Spleen (tissue), 7 donors: ENCODE measurements at regions not wholly inside any gene's neighbourhood (a gene's known extent, or its start where the extent isn't known, plus 50 kb on each side); places are given as distances from the start of the nearest gene placed in this dataset.

Experiments used
- CTCF ChIP-seq, 11 experiments: fragments of 200-600 bp in 7 of 11; fragments of 450-650 bp in 4 of 11; sonication (generic) in 4 of 11; IDR thresholded peaks in 8 of 11; conservative IDR thresholded peaks in 3 of 11; 1 replicate in 7 of 11; 2 replicates in 4 of 11; pipeline versions ENCODE4 v1.4.0 to v1.8.0; 2016 to 2021; ENCODE audit warnings: antibody characterized with exemption in 11 of 11, inconsistent platforms in 4 of 11, mild to moderate bottlenecking in 1 of 11
- POLR2A ChIP-seq, 3 donors: fragments of 450-650 bp; IDR thresholded peaks; one replicate each; pipeline ENCODE4 v1.5.1; 2017; ENCODE audit warnings: antibody characterized with exemption in 3 of 3, mild to moderate bottlenecking in 1 of 3
- donor health status: DM: no; HTN: no; CAD: no; lungs with moderate emphysema.
- donor health status: DM: no; HTN: no; CAD: no.
- donor health status: DM: no; HTN: no; CAD: no.

GRCh38 chr10:78832281-78832680 is 236.5 kb upstream of the ZMIZ1 start:
- no peak for TF ChIP-seq POLR2A (IDR thresholded peaks at IDR 0.05)
- TF ChIP-seq CTCF (IDR thresholded peaks at IDR 0.05 in 8 of 11, conservative IDR thresholded peaks at IDR 0.05 in 3 of 11): no peak
